ENCODE measurements at regions not wholly inside any gene's neighbourhood (a gene's known extent, or its start where the extent isn't known, plus 50 kb on each side); places are given as distances from the start of the nearest gene placed in this dataset.

GRCh38 chr15:87387766-87388165 lies 868.8 kb downstream of the NTRK3 start:
- Histone ChIP-seq H3K4me2 (ENCODE audit: low read length) (no peak overlapping the region), H3K36me3 (ENCODE audit: control insufficient read depth in 1 of 2, insufficient read depth in 2 of 2, low read length in 2 of 2) (no peaks in the 10 kb centered on the region), H3K9ac (ENCODE audit: low read length) (no peak overlapping the region), H3K27me3 (ENCODE audit: insufficient read depth, low read length) (no peaks in the 10 kb centered on the region), H2AFZ (ENCODE audit: low read depth, low read length, poor library complexity, severe bottlenecking) (no peak overlapping the region), H3K79me2 (ENCODE audit: insufficient read depth, low read length) (no peaks in the 10 kb centered on the region), H3K4me3 (replicated peaks in 1 of 2; ENCODE audit: low read depth in 1 of 2, low read length in 2 of 2) (no peak overlapping the region), H3K9me3 (ENCODE audit: control insufficient read depth in 1 of 2, insufficient read depth in 1 of 2, low read depth in 1 of 2, low read length in 2 of 2) (peaks cover 13 to 32% of the 10 kb centered on the region in 2 experiments; a peak in 2 of 4 replicates), H3K9me2 (ENCODE audit: insufficient read depth) (no peaks in the 10 kb centered on the region), H4K20me1 (ENCODE audit: insufficient read depth) (no peaks in the 10 kb centered on the region), H3K4me1 (ENCODE audit: control insufficient read depth in 1 of 2, insufficient read depth in 2 of 2, low read length in 2 of 2) (no peaks in the 10 kb centered on the region), H3K27ac (ENCODE audit: low read depth, low read length) (no peak overlapping the region)
- intact Hi-C loops (cut with micrococcal nuclease) = no loop called here
- ChIA-PET CTCF (no interaction called here), RAD21 (ENCODE audit: low non-redundant PET in 1 of 2, low total read pairs in 2 of 2, uncharacterized antibody in 2 of 2, unreplicated experiment in 2 of 2) (no interaction called here), POLR2A (no interaction called here)
- ATAC-seq (no peak), DNase-seq (ENCODE audit: low read depth, low spot score) (no peak)
- no TSS peak for BruUV-seq (replicated peaks)
- TF ChIP-seq MAX (IDR thresholded peaks at IDR 0.05) (no peak), SIN3A (IDR thresholded peaks at IDR 0.05; ENCODE audit: low read depth) (no peak), JUND (IDR thresholded peaks at IDR 0.05) (no peak), POLR2AphosphoS5 (IDR thresholded peaks at IDR 0.05; ENCODE audit: low read depth, low read length) (no peak), TCF7L2 (IDR thresholded peaks at IDR 0.05; ENCODE audit: borderline replicate concordance, extremely low read depth, insufficient read depth, insufficient read length) (no peak), CBX3 (IDR thresholded peaks at IDR 0.05; ENCODE audit: low read depth) (no peak), ZFX (IDR thresholded peaks at IDR 0.05) (no peak), ELF1 (IDR thresholded peaks at IDR 0.05; ENCODE audit: borderline replicate concordance, low read depth) (no peak), ZBTB33 (IDR thresholded peaks at IDR 0.05; ENCODE audit: extremely low read depth, insufficient replicate concordance, low read length) (no peak), ATF3 (IDR thresholded peaks at IDR 0.05) (no peak), ZNF274 (IDR thresholded peaks at IDR 0.05; ENCODE audit: low read depth, low read length) (no peak), RAD21 (IDR thresholded peaks at IDR 0.05; ENCODE audit: low read depth) (no peak), CTCF (IDR thresholded peaks at IDR 0.05 in 2 of 3, conservative IDR thresholded peaks at IDR 0.05 in 1 of 3; ENCODE audit: borderline replicate concordance in 1 of 3, insufficient read depth in 1 of 3, low read depth in 2 of 3, low read length in 2 of 3) (no peak), FOSL1 (IDR thresholded peaks at IDR 0.05; ENCODE audit: low read depth) (no peak), REST (IDR thresholded peaks at IDR 0.05; ENCODE audit: low read depth) (no peak), YY1 (IDR thresholded peaks at IDR 0.05; ENCODE audit: extremely low read depth, insufficient replicate concordance, low read depth, low read length) (no peak), SP1 (IDR thresholded peaks at IDR 0.05; ENCODE audit: low read depth) (no peak), EZH2 (IDR thresholded peaks at IDR 0.05) (no peak), EZH2phosphoT487 (IDR thresholded peaks at IDR 0.05; ENCODE audit: borderline replicate concordance) (no peak)
